AG09309 (cell line): ENCODE measurements at regions not wholly inside any gene's neighbourhood (a gene's known extent, or its start where the extent isn't known, plus 50 kb on each side); places are given as distances from the start of the nearest gene placed in this dataset.

Source experiments
- DNase-seq: peaks from one replicate; pipeline ENCODE4 v3.0.0-alpha.2; 2010; ENCODE audit warnings: low read depth
- H3K4me3 ChIP-seq: 2 replicates; pipeline ENCODE4 v1.5.1; 2011; ENCODE audit warnings: mild to moderate bottlenecking, low read depth, low read length, moderate library complexity; ENCODE audit not compliant: control insufficient read depth
- CTCF ChIP-seq: IDR thresholded peaks from 2 replicates; pipeline ENCODE4 v1.5.1; 2011; ENCODE audit warnings: mild to moderate bottlenecking, low read depth, low read length, inconsistent platforms; ENCODE audit not compliant: insufficient read depth, control insufficient read depth; ENCODE audit errors: missing control alignments

GRCh38 chr10:58013406-58013805 lies 254.3 kb downstream of the IPMK start:
- DNase-seq, result no peak
- H3K4me3 ChIP-seq, result no peak overlapping the region
- no peak for TF ChIP-seq CTCF

- no peak overlapping the region for H3K4me3 ChIP-seq
- no peak for DNase-seq
- no peak for TF ChIP-seq CTCF
Measured at GRCh38 chr10:58010073-58010702, 257.5 kb downstream of the IPMK start.

DNA sequence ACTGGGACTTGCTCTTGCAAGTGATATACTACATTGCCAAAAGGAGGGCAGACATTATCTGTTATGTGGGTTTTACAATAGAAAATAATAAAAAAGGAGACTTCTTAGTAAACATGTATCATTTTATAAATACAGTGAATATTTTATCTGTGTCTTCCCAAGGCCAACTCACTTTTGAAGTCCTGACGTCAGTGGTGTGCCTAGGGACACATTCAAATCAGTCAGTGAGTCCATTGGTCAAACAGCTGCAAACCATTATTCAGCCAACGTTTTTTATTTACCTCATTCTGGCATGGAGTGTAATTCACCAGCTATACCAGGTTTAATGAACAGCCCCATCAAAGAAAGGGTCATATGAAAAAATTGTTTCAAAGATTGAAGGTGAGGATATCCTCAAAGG lies 263.7 kb downstream of the IPMK start:
- TF ChIP-seq CTCF, result no peak
- no peak for DNase-seq
- no peak overlapping the region for H3K4me3 ChIP-seq

GRCh38 chr10:58001159-58001558 lies 266.5 kb downstream of the IPMK start:
- DNase-seq, result no peak
- TF ChIP-seq CTCF, result no peak
- H3K4me3 ChIP-seq, result no peak overlapping the region

DNA sequence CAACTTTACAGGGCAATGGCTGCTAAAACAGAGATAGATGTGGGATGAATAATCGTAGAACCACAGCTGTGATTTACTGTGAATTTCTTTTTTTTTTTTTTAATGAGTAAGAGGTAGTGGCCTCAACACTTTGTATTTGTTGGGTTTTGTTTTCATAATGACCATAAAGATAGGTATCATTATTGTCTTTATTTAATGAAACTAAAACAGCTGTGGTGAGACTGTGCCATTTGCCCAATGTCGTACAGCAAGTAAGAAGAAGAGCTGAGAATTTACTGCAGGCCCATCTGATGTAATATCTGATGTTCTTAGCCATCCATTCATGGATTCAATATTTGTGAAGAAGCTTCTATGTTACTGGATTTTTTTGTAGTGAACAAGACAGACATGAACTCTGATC lies 271.2 kb downstream of the IPMK start:
- H3K4me3 ChIP-seq, result no peak overlapping the region
- DNase-seq, result no peak
- no peak for TF ChIP-seq CTCF

- DNase-seq, result no peak
- no peak overlapping the region for H3K4me3 ChIP-seq
- no peak for TF ChIP-seq CTCF
Measured at GRCh38 chr10:57993302-57993701, 274.4 kb downstream of the IPMK start.
